Panc1 (cell line): ENCODE measurements at regions not wholly inside any gene's neighbourhood (a gene's known extent, or its start where the extent isn't known, plus 50 kb on each side); places are given as distances from the start of the nearest gene placed in this dataset.

Experiments used
- ATAC-seq: fragments of 200-7000 bp; cut with Tn5 transposase; 2 replicates; pipeline ENCODE4 v1.9.1; 2020; ENCODE audit warnings: mild to moderate bottlenecking, moderate library complexity
- BruUV-seq: library from RNA; stranded (reverse); fragments of 400-500 nt; replicated peaks from 2 replicates; lab custom pipeline; 2021; lab: Mats Ljungman, UMichigan
- CTCF ChIA-PET: fragments of 300-600 bp; sonication (Branson Sonifier 250); formaldehyde crosslinking; loops from one replicate; lab custom pipeline; 2022; ENCODE audit warnings: antibody characterized with exemption; lab: Charles Lee
- POLR2A ChIA-PET: fragments of 300-600 bp; sonication (Branson Sonifier 250); formaldehyde crosslinking; loops from one replicate; lab custom pipeline; 2022; ENCODE audit warnings: antibody characterized with exemption; lab: Charles Lee
- DNase-seq: peaks from one replicate; pipeline ENCODE4 v3.0.0-alpha.2; 2010; ENCODE audit warnings: low read depth, low spot score
- H3K27ac ChIP-seq: 2 replicates; pipeline ENCODE4 v1.5.1; 2011; ENCODE audit warnings: mild to moderate bottlenecking, low read length, inconsistent platforms
- H3K27me3 ChIP-seq: fragments of 200-500 bp; sonication (Bioruptor generic); 2 replicates; pipeline ENCODE4 v1.6.0; 2014; ENCODE audit warnings: low read length, inconsistent platforms; ENCODE audit not compliant: control insufficient read depth, insufficient read depth
- H3K36me3 ChIP-seq: fragments of 200-500 bp; sonication (Bioruptor generic); 2 replicates; pipeline ENCODE4 v1.5.1; 2014; ENCODE audit warnings: inconsistent platforms, mild to moderate bottlenecking, low read length, moderate library complexity; ENCODE audit not compliant: control insufficient read depth, insufficient read depth
- H3K4me1 ChIP-seq: 2 replicates; pipeline ENCODE4 v1.5.1; 2011; ENCODE audit warnings: inconsistent platforms, mild to moderate bottlenecking, low read length, moderate library complexity; ENCODE audit not compliant: control insufficient read depth, insufficient read depth
- H3K4me3 ChIP-seq, 2 experiments: 2 replicates each; pipeline ENCODE4 v1.5.1; 2011 to 2012; ENCODE audit warnings: low read depth in 2 of 2, low read length in 2 of 2, mild to moderate bottlenecking in 2 of 2, inconsistent platforms in 1 of 2, moderate library complexity in 1 of 2
- H3K9me3 ChIP-seq: fragments of 200-500 bp; sonication (Bioruptor generic); 2 replicates; pipeline ENCODE4 v1.5.1; 2014; ENCODE audit warnings: low read depth, mild to moderate bottlenecking, inconsistent platforms, low read length, moderate library complexity; ENCODE audit not compliant: control insufficient read depth, insufficient read depth
- CTCF ChIP-seq: fragments of 450-650 bp; IDR thresholded peaks from 2 replicates; pipeline ENCODE4 v1.5.1; 2017; ENCODE audit warnings: mild to moderate bottlenecking
- POLR2AphosphoS5 ChIP-seq: IDR thresholded peaks from 2 replicates; pipeline ENCODE4 v1.6.1; 2012; ENCODE audit warnings: mild to moderate bottlenecking, low read depth, low read length, moderate library complexity
- REST ChIP-seq, 2 experiments: IDR thresholded peaks; 2 replicates each; pipeline ENCODE4 v1.6.1; 2011 to 2012; ENCODE audit warnings: low read depth in 2 of 2, control low read depth in 1 of 2, low read length in 1 of 2, mild to moderate bottlenecking in 1 of 2, moderate library complexity in 1 of 2; ENCODE audit not compliant: insufficient read depth in 1 of 2
- SIN3A ChIP-seq: IDR thresholded peaks from 2 replicates; pipeline ENCODE4 v1.6.1; 2012; ENCODE audit warnings: low read depth, mild to moderate bottlenecking, low read length, moderate library complexity, borderline replicate concordance; ENCODE audit not compliant: insufficient read depth
- TCF7L2 ChIP-seq: IDR thresholded peaks from 2 replicates; pipeline ENCODE4 v1.6.1; 2011; ENCODE audit warnings: mild to moderate bottlenecking, low read depth, low read length, inconsistent platforms
- in situ Hi-C: cut with HindIII; loops from 2 replicates; pipeline ENCODE4 v1.10.0; 2016; ENCODE audit warnings: low sequenced_read_pairs, low pct_unique_long_range_greater_than_20kb
- intact Hi-C: fragments of 100-400 bp; cut with micrococcal nuclease; formaldehyde crosslinking; loops from one replicate; pipeline ENCODE4 v1.10.0; 2022; ENCODE audit not compliant: unreplicated experiment

- intact Hi-C loops = no loop called here
- no TSS peak for BruUV-seq
Measured at GRCh38 chr14:71824816-71825215, 107.4 kb upstream of the RGS6 start.

GRCh38 chr14:71833476-71833875 is 98.8 kb upstream of the RGS6 start:
- Histone ChIP-seq H3K4me1 (no peaks in the 10 kb centered on the region), H3K9me3 (no peaks in the 10 kb centered on the region), H3K4me3 (no peak overlapping the region), H3K27ac (no peak overlapping the region), H3K27me3 (no peaks in the 10 kb centered on the region), H3K36me3 (no peaks in the 10 kb centered on the region)
- ChIA-PET CTCF (no interaction called here), POLR2A (no interaction called here)
- in situ Hi-C loops = no loop called here
- BruUV-seq = no TSS peak
- ATAC-seq = no peak
- TF ChIP-seq CTCF (no peak), SIN3A (no peak), REST (IDR thresholded peaks at IDR 0.05; ENCODE audit: insufficient read depth in 1 of 2, low read depth in 2 of 2, low read length in 1 of 2) (no peak), POLR2AphosphoS5 (no peak), TCF7L2 (no peak)
- DNase-seq = no peak
- intact Hi-C loops = no loop called here

More at GRCh38 chr14:71824816-71825215, 107.4 kb upstream of the RGS6 start:
- ATAC-seq = no peak
- no peaks in the 10 kb centered on the region for H3K36me3 ChIP-seq
- no peaks in the 10 kb centered on the region for H3K4me1 ChIP-seq
- DNase-seq = no peak
- TF ChIP-seq POLR2AphosphoS5 = no peak
- TF ChIP-seq CTCF = no peak
- TF ChIP-seq REST (IDR thresholded peaks at IDR 0.05; ENCODE audit: insufficient read depth in 1 of 2, low read depth in 2 of 2, low read length in 1 of 2) = no peak
- TF ChIP-seq TCF7L2 = no peak
- TF ChIP-seq SIN3A = no peak
- H3K4me3 ChIP-seq = no peak overlapping the region
- ChIA-PET CTCF (no interaction called here), POLR2A (no interaction called here)
- H3K27ac ChIP-seq = no peak overlapping the region
- no peaks in the 10 kb centered on the region for H3K9me3 ChIP-seq
- H3K27me3 ChIP-seq = no peaks in the 10 kb centered on the region
- in situ Hi-C loops = no loop called here
